GM10266 (cell line): ENCODE measurements at regions not wholly inside any gene's neighbourhood (a gene's known extent, or its start where the extent isn't known, plus 50 kb on each side); places are given as distances from the start of the nearest gene placed in this dataset.
A peak's percentile ranks its signal among the peaks of the same experiment; 100 is the strongest.
"Not testable (repeated sequence)": the region's sequence is repeated elsewhere in the genome, so short reads cannot be mapped to it uniquely, and the experiment has no call there.

Experiments
- DNase-seq: peaks from one replicate; pipeline ENCODE4 v3.0.0; 2012; ENCODE audit errors: extremely low spot score
- TF ChIP-seq, protein P1 (sequence below): IDR thresholded peaks from 2 replicates; pipeline ENCODE4 v1.5.1; 2012; ENCODE audit warnings: mild to moderate bottlenecking, low read depth; ENCODE audit not compliant: control insufficient read depth, insufficient read depth; ENCODE audit errors: missing control alignments

DNA sequence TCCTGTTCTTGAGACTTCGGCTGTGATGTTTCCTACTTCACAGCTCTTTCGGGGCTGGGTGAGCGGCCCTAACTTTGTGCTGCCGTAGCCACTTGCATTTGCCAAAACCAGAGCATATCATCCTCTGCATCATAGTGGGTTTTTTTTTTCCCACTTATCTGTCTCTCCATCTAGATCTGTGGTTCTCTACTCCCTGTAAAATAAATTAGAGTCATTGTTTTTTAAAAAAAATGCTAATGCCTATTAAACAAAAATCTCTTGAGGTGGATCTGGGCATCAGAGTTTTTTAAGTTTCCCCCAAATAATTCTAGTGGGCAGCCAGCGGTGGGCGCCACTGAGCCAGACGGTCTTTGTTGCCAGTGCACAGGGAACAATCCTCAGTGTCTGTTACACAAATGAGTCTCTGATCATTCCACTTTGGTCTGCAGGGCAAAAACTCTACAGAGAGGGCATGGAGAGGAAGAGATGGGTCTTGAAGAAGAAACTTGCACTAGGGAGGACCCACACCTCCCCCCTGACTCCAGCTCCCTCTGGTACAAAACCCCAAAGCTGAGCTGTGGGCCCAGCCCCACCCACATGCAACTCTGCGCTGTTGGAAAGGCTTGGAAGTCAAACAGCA, 62.4 kb upstream of the BCL2L14 start:
- TF ChIP-seq, protein P1, sequence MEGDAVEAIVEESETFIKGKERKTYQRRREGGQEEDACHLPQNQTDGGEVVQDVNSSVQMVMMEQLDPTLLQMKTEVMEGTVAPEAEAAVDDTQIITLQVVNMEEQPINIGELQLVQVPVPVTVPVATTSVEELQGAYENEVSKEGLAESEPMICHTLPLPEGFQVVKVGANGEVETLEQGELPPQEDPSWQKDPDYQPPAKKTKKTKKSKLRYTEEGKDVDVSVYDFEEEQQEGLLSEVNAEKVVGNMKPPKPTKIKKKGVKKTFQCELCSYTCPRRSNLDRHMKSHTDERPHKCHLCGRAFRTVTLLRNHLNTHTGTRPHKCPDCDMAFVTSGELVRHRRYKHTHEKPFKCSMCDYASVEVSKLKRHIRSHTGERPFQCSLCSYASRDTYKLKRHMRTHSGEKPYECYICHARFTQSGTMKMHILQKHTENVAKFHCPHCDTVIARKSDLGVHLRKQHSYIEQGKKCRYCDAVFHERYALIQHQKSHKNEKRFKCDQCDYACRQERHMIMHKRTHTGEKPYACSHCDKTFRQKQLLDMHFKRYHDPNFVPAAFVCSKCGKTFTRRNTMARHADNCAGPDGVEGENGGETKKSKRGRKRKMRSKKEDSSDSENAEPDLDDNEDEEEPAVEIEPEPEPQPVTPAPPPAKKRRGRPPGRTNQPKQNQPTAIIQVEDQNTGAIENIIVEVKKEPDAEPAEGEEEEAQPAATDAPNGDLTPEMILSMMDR: peak; percentile 50
- peak; percentile 22 for DNase-seq

DNA sequence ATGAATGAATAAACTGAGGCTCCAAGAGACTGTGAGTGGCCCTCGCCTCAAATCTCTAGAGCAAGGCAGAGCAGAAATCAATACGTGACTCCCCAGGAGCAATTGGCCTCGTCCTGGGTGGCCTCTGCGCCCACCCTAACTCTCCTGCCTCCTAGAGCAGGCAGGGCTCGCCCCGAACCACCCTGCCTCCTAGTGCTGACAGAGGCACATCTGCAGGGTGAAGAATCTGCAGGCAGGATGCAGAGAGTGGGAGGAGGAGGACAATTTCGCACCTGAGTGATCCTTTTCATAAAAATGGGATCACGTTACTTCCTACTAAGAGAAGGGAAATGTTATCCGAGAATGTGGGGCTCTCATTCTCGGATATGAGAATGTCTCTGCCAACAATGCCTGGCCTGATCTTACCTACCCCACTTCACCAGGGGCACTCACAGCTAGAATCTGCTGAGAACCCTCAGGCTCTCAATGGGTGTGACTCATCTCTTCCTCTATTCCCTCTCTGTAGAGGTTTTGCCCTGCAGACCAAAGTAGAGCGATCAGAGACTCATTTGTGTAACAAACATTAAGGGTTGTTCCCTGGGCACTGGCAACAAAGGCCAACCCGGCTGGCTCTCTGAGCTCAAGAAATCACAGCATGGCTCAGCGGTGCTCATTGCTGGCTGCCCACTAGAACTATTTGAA, 61.7 kb upstream of the BCL2L14 start:
- DNase-seq: peak; percentile 47
- TF ChIP-seq, protein P1: peak; percentile 60

DNA sequence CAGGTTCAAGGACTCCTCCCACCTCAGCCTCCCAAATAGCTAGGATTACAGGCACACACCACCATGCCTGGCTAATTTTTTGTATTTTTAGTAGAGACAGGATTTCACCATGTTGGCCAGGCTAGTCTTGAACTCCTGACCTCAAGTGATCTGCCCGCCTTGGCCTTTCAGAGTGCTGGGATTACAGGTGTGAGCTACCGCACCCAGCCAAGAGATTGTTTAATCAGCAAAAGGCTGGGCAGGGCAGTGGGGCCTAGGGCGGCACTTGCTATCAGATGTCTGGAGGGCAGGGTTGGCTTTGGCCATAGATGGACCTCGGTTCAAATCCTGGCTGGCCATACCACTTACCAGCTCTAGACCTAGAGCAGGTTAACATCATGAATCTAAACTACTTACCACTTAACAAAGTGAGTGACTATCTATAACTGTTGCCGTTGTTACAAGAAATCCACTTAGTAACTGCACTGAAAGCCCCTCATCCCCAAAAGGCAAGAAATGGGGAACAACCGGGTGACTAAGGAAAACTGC, 60.9 kb upstream of the BCL2L14 start:
- not testable (repeated sequence) for DNase-seq

DNA sequence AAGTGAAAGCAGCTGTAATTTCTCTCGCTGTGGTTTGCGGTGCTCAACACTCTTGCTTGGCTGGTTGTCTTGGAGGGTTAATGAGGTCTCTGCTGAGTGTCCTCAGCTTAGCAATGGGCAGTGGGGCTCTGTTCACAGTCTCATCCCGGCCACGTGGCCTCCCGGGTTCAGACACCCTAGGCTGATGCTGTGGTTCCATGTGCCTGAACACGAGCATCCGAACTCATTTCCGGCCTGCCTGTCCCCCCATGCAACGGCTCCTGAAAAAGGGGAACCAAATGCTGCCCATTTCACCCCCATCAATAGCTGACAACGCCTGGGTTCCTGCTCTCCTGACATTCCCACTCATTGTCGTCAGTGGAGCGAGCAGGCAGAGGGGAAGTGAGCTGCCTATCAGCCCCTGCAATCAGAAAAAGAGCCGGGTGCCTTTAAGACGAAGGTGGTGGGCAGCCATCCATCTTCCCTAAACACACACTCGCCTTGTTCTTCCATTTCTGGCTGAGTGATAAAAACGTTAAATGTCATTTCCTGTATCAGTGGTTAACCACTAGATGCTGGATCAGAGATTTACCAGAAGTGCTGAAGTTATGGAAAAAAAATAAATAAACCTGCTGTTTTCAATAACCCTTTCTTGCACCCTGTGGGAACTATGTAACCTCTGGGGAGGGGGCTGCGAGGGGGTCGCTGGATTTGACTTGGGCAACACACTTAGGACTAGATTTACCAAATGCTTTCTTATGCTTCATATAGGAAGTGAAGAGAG, 60.3 kb upstream of the BCL2L14 start:
- peak; percentile 56 for DNase-seq
- TF ChIP-seq, protein P1: no peak

DNA sequence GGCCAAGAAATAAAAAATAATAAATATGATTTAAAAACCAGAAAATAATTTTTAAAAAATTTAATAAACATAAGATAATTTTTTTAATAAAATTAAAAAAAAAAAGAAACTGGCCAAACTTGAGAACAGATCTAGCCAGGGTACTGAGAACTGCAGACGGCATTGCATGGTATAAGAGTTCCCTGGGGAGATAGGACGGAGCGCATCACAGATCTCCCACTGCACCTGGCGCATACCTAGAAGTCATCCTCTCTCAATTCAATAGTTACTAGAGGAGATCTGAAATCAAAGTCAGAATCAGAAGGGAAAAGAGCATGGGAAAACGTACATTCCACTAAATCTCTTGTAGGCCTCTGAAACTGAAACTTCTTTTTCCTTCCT, 58.9 kb upstream of the BCL2L14 start:
- TF ChIP-seq, protein P1: no peak

DNA sequence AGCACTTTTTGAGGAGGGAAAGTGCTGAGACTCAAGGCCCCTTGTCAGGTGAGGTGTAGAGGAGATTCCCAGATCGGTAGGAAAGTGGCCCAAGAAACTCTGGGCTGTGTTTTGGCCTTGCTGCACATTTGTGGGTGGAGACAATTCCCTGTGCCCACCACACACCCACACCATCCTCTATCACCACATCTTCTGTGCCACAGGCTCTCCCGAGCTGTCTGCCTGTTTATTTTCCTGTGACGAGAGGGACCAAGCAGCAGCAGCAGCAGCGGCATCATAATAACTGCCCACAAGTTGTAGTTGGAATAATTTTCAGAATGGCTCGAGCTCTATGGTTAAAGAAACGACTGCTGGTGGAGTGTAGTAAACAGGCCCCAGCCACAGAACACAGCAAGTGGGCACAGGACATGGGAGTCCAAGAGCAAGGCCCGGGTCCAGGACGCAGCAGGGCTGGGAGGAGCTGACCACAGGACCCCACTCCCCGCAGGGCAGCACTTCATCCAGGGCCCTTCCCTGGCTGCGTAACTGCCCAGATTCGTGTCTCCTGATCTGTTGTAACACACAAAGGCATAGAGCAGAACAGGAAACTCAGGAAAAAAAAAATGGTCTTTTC, 55.6 kb upstream of the BCL2L14 start:
- TF ChIP-seq, protein P1: no peak
- no peak for DNase-seq

More for the DNA sequence above, 58.9 kb upstream of the BCL2L14 start:
- no peak for DNase-seq

DNA sequence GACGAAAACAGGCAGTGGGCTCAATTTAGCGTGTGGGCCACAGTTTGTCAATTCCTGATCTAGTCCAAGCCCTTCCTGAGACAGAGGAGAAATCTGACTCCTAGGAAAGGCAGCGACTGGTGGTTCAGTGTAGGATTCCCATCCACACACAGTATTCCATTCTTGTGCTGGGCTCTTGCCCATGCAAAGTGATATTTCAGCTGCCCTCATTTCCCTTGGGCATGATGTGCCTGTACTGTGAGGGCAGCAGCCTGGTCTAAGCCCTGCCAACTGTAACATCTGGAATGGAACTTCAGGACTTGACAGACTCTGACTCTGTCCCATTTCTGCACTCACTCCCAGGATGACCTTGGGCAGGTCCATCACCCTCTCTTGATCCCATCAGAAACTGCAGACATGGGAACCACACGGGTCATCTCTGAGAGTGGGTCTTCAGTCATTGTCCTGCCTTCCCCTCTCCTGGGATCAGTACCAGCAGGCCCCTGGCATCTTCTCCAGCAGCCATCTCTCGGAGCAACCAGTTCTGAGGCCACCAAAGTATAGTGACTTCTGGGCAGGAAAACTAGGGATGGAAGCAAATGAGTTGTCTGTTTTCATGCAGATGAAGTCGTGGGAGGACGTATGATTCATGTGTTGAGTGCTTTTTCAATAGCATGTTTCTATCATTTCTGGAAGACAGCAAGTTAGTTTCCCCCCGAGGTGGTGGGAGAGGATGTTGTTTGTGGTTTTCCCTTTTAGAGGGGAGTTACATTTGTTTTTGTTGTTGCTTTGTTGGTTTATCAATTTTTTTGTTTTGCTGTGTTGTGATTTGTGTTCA, 54.2 kb upstream of the BCL2L14 start:
- TF ChIP-seq, protein P1: no peak
- DNase-seq: no peak
